Panc1 (cell line): ENCODE measurements at regions not wholly inside any gene's neighbourhood (a gene's known extent, or its start where the extent isn't known, plus 50 kb on each side); places are given as distances from the start of the nearest gene placed in this dataset.

ENCODE experiments used
- CTCF ChIP-seq: fragments of 450-650 bp; IDR thresholded peaks from 2 replicates; pipeline ENCODE4 v1.5.1; 2017; ENCODE audit warnings: mild to moderate bottlenecking
- POLR2AphosphoS5 ChIP-seq: IDR thresholded peaks from 2 replicates; pipeline ENCODE4 v1.6.1; 2012; ENCODE audit warnings: mild to moderate bottlenecking, low read depth, low read length, moderate library complexity
- REST ChIP-seq, 2 experiments: IDR thresholded peaks; 2 replicates each; pipeline ENCODE4 v1.6.1; 2011 to 2012; ENCODE audit warnings: low read depth in 2 of 2, control low read depth in 1 of 2, low read length in 1 of 2, mild to moderate bottlenecking in 1 of 2, moderate library complexity in 1 of 2; ENCODE audit not compliant: insufficient read depth in 1 of 2
- TCF7L2 ChIP-seq: IDR thresholded peaks from 2 replicates; pipeline ENCODE4 v1.6.1; 2011; ENCODE audit warnings: mild to moderate bottlenecking, low read depth, low read length, inconsistent platforms

- no peak for TF ChIP-seq CTCF
- TF ChIP-seq REST (IDR thresholded peaks at IDR 0.05; ENCODE audit: insufficient read depth in 1 of 2, low read depth in 2 of 2, low read length in 1 of 2): no peak
- no peak for TF ChIP-seq POLR2AphosphoS5
- no peak for TF ChIP-seq TCF7L2
These were observed 584.7 kb upstream of the SETBP1 start for GRCh38 chr18:44096016-44096415.
